ENCODE measurements at regions not wholly inside any gene's neighbourhood (a gene's known extent, or its start where the extent isn't known, plus 50 kb on each side); places are given as distances from the start of the nearest gene placed in this dataset.

DNA sequence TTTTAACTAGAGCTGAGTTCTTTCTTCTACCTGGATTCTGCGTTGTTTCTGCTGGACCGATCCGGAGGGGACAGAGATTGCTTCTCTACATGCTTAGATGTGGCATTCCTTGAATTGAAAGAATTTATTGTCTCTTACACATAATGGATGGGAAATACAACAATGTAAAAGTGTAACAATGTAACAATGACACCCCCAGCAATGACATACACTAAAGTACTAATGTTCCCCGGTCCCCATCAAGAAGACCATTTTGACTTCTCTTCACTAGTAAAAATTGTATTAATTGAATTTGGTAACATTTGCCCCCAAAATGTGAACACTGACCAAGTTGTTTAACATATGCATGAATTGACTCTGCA, 760.2 kb downstream of the TAF11L14 start:
- H2AK5ac ChIP-seq (ENCODE audit: insufficient read length, low read length), result no peak overlapping the region
- H3T11ph ChIP-seq (ENCODE audit: low read length), result no peak overlapping the region
- Mint-ChIP-seq H3K36me3 (ENCODE audit: insufficient read depth in 1 of 3, low read depth in 3 of 3) (peaks cover 0 to 4% (median 0%) of the 10 kb centered on the region in 3 experiments; a peak in 2 of 7 replicates), H3K4me3 (no peak overlapping the region), H3K27ac (no peak overlapping the region), H3K9me3 (no peaks in the 10 kb centered on the region; a peak in 1 of 5 replicates), H3K4me1 (peaks cover 19 to 32% of the 10 kb centered on the region in 2 experiments), H3K27me3 (ENCODE audit: low read depth) (no peaks in the 10 kb centered on the region)
- H2BK12ac ChIP-seq (ENCODE audit: insufficient read length, low read depth, low read length), result no peak overlapping the region
- no peaks in the 10 kb centered on the region for H3K27me3 ChIP-seq (ENCODE audit: insufficient read depth, low read length)
- TF ChIP-seq, protein P1, sequence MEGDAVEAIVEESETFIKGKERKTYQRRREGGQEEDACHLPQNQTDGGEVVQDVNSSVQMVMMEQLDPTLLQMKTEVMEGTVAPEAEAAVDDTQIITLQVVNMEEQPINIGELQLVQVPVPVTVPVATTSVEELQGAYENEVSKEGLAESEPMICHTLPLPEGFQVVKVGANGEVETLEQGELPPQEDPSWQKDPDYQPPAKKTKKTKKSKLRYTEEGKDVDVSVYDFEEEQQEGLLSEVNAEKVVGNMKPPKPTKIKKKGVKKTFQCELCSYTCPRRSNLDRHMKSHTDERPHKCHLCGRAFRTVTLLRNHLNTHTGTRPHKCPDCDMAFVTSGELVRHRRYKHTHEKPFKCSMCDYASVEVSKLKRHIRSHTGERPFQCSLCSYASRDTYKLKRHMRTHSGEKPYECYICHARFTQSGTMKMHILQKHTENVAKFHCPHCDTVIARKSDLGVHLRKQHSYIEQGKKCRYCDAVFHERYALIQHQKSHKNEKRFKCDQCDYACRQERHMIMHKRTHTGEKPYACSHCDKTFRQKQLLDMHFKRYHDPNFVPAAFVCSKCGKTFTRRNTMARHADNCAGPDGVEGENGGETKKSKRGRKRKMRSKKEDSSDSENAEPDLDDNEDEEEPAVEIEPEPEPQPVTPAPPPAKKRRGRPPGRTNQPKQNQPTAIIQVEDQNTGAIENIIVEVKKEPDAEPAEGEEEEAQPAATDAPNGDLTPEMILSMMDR (conservative IDR thresholded peaks at IDR 0.05), result no peak
- no peak overlapping the region for H4K8ac ChIP-seq (replicated peaks; ENCODE audit: insufficient read length, low read depth, low read length)
- no peak overlapping the region for H3K4me2 ChIP-seq (ENCODE audit: insufficient read depth, insufficient read length, low read length)
- no peak overlapping the region for H3K18ac ChIP-seq (ENCODE audit: insufficient read length, low read depth, low read length)
- no peaks in the 10 kb centered on the region for H3K23me2 ChIP-seq (ENCODE audit: insufficient read length, low read depth, low read length, poor library complexity, severe bottlenecking)
- H3K4me1 ChIP-seq (ENCODE audit: insufficient read depth, low read length), result peaks cover 6% of the 10 kb centered on the region; the same call in 1 of the 2 replicates
- H2BK20ac ChIP-seq (ENCODE audit: low read depth, low read length, poor library complexity, severe bottlenecking), result no peak overlapping the region
- no peak overlapping the region for H4K91ac ChIP-seq (ENCODE audit: insufficient read length, low read depth, low read length)
- H4K5ac ChIP-seq (ENCODE audit: insufficient read length, low read depth, low read length), result no peak overlapping the region
- H3K79me2 ChIP-seq (ENCODE audit: insufficient read depth, low read length), result no peaks in the 10 kb centered on the region
- H3K9me3 ChIP-seq (ENCODE audit: control insufficient read depth, low read depth, low read length), result no peaks in the 10 kb centered on the region
- H3K56ac ChIP-seq (ENCODE audit: insufficient read length, low read depth, low read length), result no peak overlapping the region
- DNase-seq, result no peak
- H2BK5ac ChIP-seq (ENCODE audit: insufficient read length, low read length), result no peak overlapping the region
- no peaks in the 10 kb centered on the region for H4K20me1 ChIP-seq (ENCODE audit: control insufficient read depth, insufficient read depth, insufficient read length)
- no peak overlapping the region for H2BK15ac ChIP-seq (ENCODE audit: low read depth, low read length)
- no peak overlapping the region for H3K23ac ChIP-seq (ENCODE audit: insufficient read length, low read depth, low read length)
- H3K79me1 ChIP-seq (ENCODE audit: insufficient read depth, low read depth, low read length, poor library complexity, severe bottlenecking), result no peaks in the 10 kb centered on the region
- no peak overlapping the region for H2BK120ac ChIP-seq (ENCODE audit: low read depth, low read length, poor library complexity, severe bottlenecking)
- no peak overlapping the region for H3K9ac ChIP-seq (ENCODE audit: extremely low read depth, insufficient read length, low read length)
- no CpG with 5 or more reads among the region's 4 CpGs for WGBS (ENCODE audit: extremely low coverage, insufficient read length, low lambda C conversion rate)
- no peak overlapping the region for H3K27ac ChIP-seq (ENCODE audit: insufficient read length, low read depth, low read length)
- no peak overlapping the region for H3K14ac ChIP-seq (ENCODE audit: insufficient read depth, low read length)
- H3K4ac ChIP-seq (ENCODE audit: low read depth, low read length), result no peak overlapping the region
- no peak overlapping the region for H2AFZ ChIP-seq (ENCODE audit: low read length)

All from H9 (cell line).